A549 (cell line): ENCODE measurements at regions not wholly inside any gene's neighbourhood (a gene's known extent, or its start where the extent isn't known, plus 50 kb on each side); places are given as distances from the start of the nearest gene placed in this dataset.

ENCODE experiments used
- ATAC-seq, 2 experiments: fragments of 200-7000 bp in 1 of 2; fragments of >200 bp in 1 of 2; cut with Nextera tagmentation in 1 of 2; cut with Tn5 transposase in 1 of 2; 3 replicates each; pipeline versions ENCODE4 v1.8.0 to v1.9.1; 2018 to 2020; ENCODE audit warnings: mild to moderate bottlenecking in 1 of 2, moderate library complexity in 1 of 2
- CTCF ChIA-PET: fragments of 300-600 bp; sonication (Branson Sonifier 250); formaldehyde crosslinking; extraction: SDS; loops from one replicate; lab custom pipeline; 2021; ENCODE audit warnings: antibody characterized with exemption, inconsistent platforms; lab: Yijun Ruan, JAX
- POLR2A ChIA-PET: fragments of 350-600 bp; formaldehyde crosslinking; extraction: SDS; loops from one replicate; lab custom pipeline; 2021; ENCODE audit warnings: antibody characterized with exemption, inconsistent platforms; lab: Yijun Ruan, JAX
- DNase-seq, 2 experiments: peaks; one replicate each; pipeline versions ENCODE4 v3.0.0 to v3.0.0-alpha.2; 2011 to 2016; ENCODE audit warnings: low read depth in 1 of 2, low spot score in 1 of 2
- FAIRE-seq: peaks from 2 replicates; lab custom pipeline; 2011; peaks lifted over from hg19 to GRCh38; lab: Jason Lieb, UNC
- H3K27ac ChIP-seq, 2 experiments: fragments of >200 bp; sonication (Bioruptor Twin); formaldehyde crosslinking; 3 replicates each; pipeline ENCODE4 v1.5.1; 2016 to 2017
- H3K4me1 ChIP-seq: fragments of >200 bp; sonication (Bioruptor Twin); formaldehyde crosslinking; 3 replicates; pipeline ENCODE4 v1.6.1; 2016
- H3K4me2 ChIP-seq: fragments of >200 bp; sonication (Bioruptor Twin); formaldehyde crosslinking; 3 replicates; pipeline ENCODE4 v1.6.1; 2016
- H3K4me3 ChIP-seq: fragments of >200 bp; sonication (Bioruptor Twin); formaldehyde crosslinking; 3 replicates; pipeline ENCODE4 v1.5.1; 2016
- H3K9me3 ChIP-seq: fragments of >200 bp; sonication (Bioruptor Twin); formaldehyde crosslinking; 3 replicates; pipeline ENCODE4 v1.6.1; 2016
- CEBPB ChIP-seq, 2 experiments: fragments of >200 bp in 1 of 2; sonication (Bioruptor Twin) in 1 of 2; formaldehyde crosslinking in 1 of 2; IDR thresholded peaks; 2 replicates each; pipeline ENCODE4 v1.6.1; 2012 to 2016
- CHD4 ChIP-seq: fragments of 200-600 bp; sonication (generic); IDR thresholded peaks from 2 replicates; pipeline ENCODE4 v1.6.1; 2016; ENCODE audit warnings: antibody characterized with exemption, mild to moderate bottlenecking, borderline replicate concordance
- CTCF ChIP-seq: fragments of >200 bp; sonication (Bioruptor Twin); formaldehyde crosslinking; IDR thresholded peaks from 3 replicates; pipeline ENCODE4 v1.5.1; 2016
- FOSB ChIP-seq: fragments of 250-450 bp; sonication (Bioruptor Pico); IDR thresholded peaks from 2 replicates; pipeline ENCODE4 v1.5.0; 2020; ENCODE audit warnings: mild to moderate bottlenecking, moderate library complexity
- FOXS1 ChIP-seq: fragments of 250-450 bp; sonication (Bioruptor Pico); IDR thresholded peaks from 2 replicates; pipeline ENCODE4 v1.5.0; 2020; ENCODE audit warnings: mild to moderate bottlenecking, moderate library complexity
- HOXA7 ChIP-seq: fragments of 250-450 bp; sonication (Bioruptor Pico); IDR thresholded peaks from 2 replicates; pipeline ENCODE4 v1.5.0; 2020; ENCODE audit warnings: mild to moderate bottlenecking, moderate library complexity
- HOXB13 ChIP-seq: fragments of 250-450 bp; sonication (Bioruptor Pico); IDR thresholded peaks from 2 replicates; pipeline ENCODE4 v1.5.0; 2020; ENCODE audit warnings: low read depth, mild to moderate bottlenecking, moderate library complexity
- HOXB5 ChIP-seq: fragments of 250-450 bp; sonication (Bioruptor Pico); IDR thresholded peaks from 2 replicates; pipeline ENCODE4 v1.5.0; 2020; ENCODE audit warnings: mild to moderate bottlenecking, moderate library complexity
- JUN ChIP-seq, 2 experiments: fragments of >200 bp; sonication (Bioruptor Twin); formaldehyde crosslinking; IDR thresholded peaks; 2 replicates in 1 of 2; 3 replicates in 1 of 2; pipeline ENCODE4 v1.6.1; 2016 to 2017
- KDM5A ChIP-seq: fragments of 200-600 bp; sonication (generic); IDR thresholded peaks from 2 replicates; pipeline ENCODE4 v1.6.1; 2016; ENCODE audit warnings: antibody characterized with exemption, mild to moderate bottlenecking
- MAFK ChIP-seq: fragments of 450-650 bp; IDR thresholded peaks from 2 replicates; pipeline ENCODE4 v1.6.1; 2014; ENCODE audit not compliant: partially characterized antibody
- MAZ ChIP-seq: fragments of 150-350 bp; IDR thresholded peaks from 2 replicates; pipeline ENCODE4 v1.6.1; 2014; ENCODE audit warnings: antibody characterized with exemption, low read depth, low read length, borderline replicate concordance
- MYC ChIP-seq: IDR thresholded peaks from 2 replicates; pipeline ENCODE4 v1.6.1; 2012; ENCODE audit warnings: mild to moderate bottlenecking, inconsistent platforms, low read length, improper control_type of control experiment, borderline replicate concordance
- NPAS2 ChIP-seq: fragments of 250-450 bp; sonication (Bioruptor Pico); IDR thresholded peaks from 2 replicates; pipeline ENCODE4 v1.8.0; 2022; ENCODE audit warnings: mild to moderate bottlenecking, moderate library complexity, borderline replicate concordance
- NR3C1 ChIP-seq: fragments of >200 bp; sonication (Bioruptor Twin); formaldehyde crosslinking; IDR thresholded peaks from 3 replicates; pipeline ENCODE4 v1.6.1; 2017
- POLR2AphosphoS2 ChIP-seq: conservative IDR thresholded peaks from 2 replicates; pipeline ENCODE4 v1.6.1; 2012; ENCODE audit warnings: low read length, improper control_type of control experiment, inconsistent platforms
- RAD21 ChIP-seq, 2 experiments: fragments of >200 bp in 1 of 2; sonication (Bioruptor Twin) in 1 of 2; formaldehyde crosslinking in 1 of 2; IDR thresholded peaks in 1 of 2; conservative IDR thresholded peaks in 1 of 2; 2 replicates in 1 of 2; 3 replicates in 1 of 2; pipeline ENCODE4 v1.6.1; 2012 to 2018; ENCODE audit warnings: inconsistent platforms in 1 of 2
- REST ChIP-seq: fragments of 200-600 bp; sonication (generic); IDR thresholded peaks from 2 replicates; pipeline ENCODE4 v1.6.1; 2016; ENCODE audit warnings: antibody characterized with exemption, mild to moderate bottlenecking, moderate library complexity
- SREBF2 ChIP-seq: fragments of 450-650 bp; IDR thresholded peaks from 2 replicates; pipeline ENCODE4 v1.6.1; 2014; ENCODE audit warnings: mild to moderate bottlenecking, moderate library complexity
- USF2 ChIP-seq: fragments of 450-650 bp; IDR thresholded peaks from 2 replicates; pipeline ENCODE4 v1.6.1; 2014; ENCODE audit warnings: antibody characterized with exemption
- ZC3H11A ChIP-seq: fragments of 450-650 bp; IDR thresholded peaks from 2 replicates; pipeline ENCODE4 v1.6.1; 2014; ENCODE audit warnings: antibody characterized with exemption, mild to moderate bottlenecking
- WGBS: methylation state at CpG from one replicate; pipeline ENCODE4 v1.1.6; 2017; ENCODE audit errors: missing lambda C conversion rate; 5-methylcytosine and 5-hydroxymethylcytosine counted together
- TF ChIP-seq, protein P1 (sequence below): IDR thresholded peaks from 2 replicates; pipeline ENCODE4 v1.6.1; 2012
- TF ChIP-seq, protein P2 (sequence below): IDR thresholded peaks from 2 replicates; pipeline ENCODE4 v1.6.1; 2012

DNA sequence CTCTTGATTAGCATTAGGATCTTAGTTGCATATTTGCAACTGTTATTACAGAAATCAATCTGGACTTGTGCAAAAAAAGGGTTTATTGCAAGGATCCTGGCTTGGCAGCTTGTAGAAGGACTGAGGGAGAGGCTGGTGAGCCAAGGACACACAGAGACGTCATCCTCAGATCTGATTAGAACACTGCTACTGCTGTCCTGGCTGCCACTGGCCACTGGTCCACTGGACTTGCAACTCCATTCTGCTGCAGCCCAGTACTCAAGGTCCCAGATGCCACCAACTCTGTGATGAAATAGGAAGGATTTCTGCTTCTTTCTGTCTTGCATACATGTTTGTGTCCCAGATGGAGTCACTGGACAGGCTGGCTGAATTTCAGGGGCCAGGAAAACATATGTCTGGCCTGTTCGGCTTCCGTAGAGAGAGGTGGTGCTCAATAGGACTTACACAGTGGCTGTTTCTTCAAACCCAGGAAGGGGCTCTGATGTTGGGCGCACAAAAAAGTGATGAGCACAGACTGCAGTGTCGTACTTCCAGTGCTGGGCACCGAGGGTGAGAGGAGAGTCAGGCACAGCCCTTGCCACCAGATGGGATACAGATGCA lies 68.9 kb upstream of the SH3PXD2B start:
- FAIRE-seq: no peak
- H3K4me2 ChIP-seq: no peak overlapping the region

GRCh38 chr5:172521338-172521932 lies 67.1 kb upstream of the SH3PXD2B start:
- CTCF ChIA-PET: no interaction called here
- 19% methylated on average over 3 of the region's 3 CpGs for WGBS
- no peak for ATAC-seq

More for the DNA sequence above, 68.9 kb upstream of the SH3PXD2B start:
- TF ChIP-seq MAFK: no peak
- no peak for TF ChIP-seq MYC
- TF ChIP-seq JUN (IDR thresholded peaks at IDR 0.05): no peak
- TF ChIP-seq, protein P1, sequence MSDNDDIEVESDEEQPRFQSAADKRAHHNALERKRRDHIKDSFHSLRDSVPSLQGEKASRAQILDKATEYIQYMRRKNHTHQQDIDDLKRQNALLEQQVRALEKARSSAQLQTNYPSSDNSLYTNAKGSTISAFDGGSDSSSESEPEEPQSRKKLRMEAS: no peak
- TF ChIP-seq NPAS2 (CRISPR knock-in tag): no peak
- TF ChIP-seq ZC3H11A: no peak
- TF ChIP-seq CHD4: no peak
- TF ChIP-seq FOXS1 (CRISPR knock-in tag): no peak
- TF ChIP-seq MAZ: no peak
- TF ChIP-seq NR3C1: no peak
- TF ChIP-seq REST: no peak
- TF ChIP-seq HOXA7: no peak
- TF ChIP-seq KDM5A: no peak
- TF ChIP-seq HOXB5 (CRISPR knock-in tag): no peak
- TF ChIP-seq HOXB13: no peak
- TF ChIP-seq FOSB (CRISPR knock-in tag): no peak
- TF ChIP-seq CEBPB (IDR thresholded peaks at IDR 0.05): no peak
- no peak for TF ChIP-seq RAD21 (conservative IDR thresholded peaks at IDR 0.05 in 1 of 2, IDR thresholded peaks at IDR 0.05 in 1 of 2)
- TF ChIP-seq POLR2AphosphoS2: no peak
- Histone ChIP-seq H3K9me3 (peaks cover 22% of the 10 kb centered on the region), H3K4me3 (no peak overlapping the region), H3K4me1 (no peaks in the 10 kb centered on the region), H3K27ac (no peak overlapping the region)
- WGBS: 43% methylated on average over 6 of the region's 6 CpGs
- ChIA-PET POLR2A (no interaction called here), CTCF (interaction anchor here (0.6 kb wide), 1 partner anchor 250 kb away, joined by 4 read pairs; no protein-coding TSS in a partner anchor)
- DNase-seq: no peak
- no peak for ATAC-seq

More at GRCh38 chr5:172521338-172521932, 67.1 kb upstream of the SH3PXD2B start:
- Histone ChIP-seq H3K27ac (no peak overlapping the region), H3K4me3 (no peak overlapping the region), H3K4me1 (no peaks in the 10 kb centered on the region), H3K4me2 (no peak overlapping the region), H3K9me3 (peaks cover 21% of the 10 kb centered on the region)
- DNase-seq: no peak
- POLR2A ChIA-PET: no interaction called here
- TF ChIP-seq SREBF2: no peak
- TF ChIP-seq, protein P2, sequence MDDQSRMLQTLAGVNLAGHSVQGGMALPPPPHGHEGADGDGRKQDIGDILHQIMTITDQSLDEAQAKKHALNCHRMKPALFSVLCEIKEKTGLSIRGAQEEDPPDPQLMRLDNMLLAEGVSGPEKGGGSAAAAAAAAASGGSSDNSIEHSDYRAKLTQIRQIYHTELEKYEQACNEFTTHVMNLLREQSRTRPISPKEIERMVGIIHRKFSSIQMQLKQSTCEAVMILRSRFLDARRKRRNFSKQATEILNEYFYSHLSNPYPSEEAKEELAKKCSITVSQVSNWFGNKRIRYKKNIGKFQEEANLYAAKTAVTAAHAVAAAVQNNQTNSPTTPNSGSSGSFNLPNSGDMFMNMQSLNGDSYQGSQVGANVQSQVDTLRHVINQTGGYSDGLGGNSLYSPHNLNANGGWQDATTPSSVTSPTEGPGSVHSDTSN: no peak
- no peak for TF ChIP-seq KDM5A
- TF ChIP-seq USF2: no peak
- TF ChIP-seq CTCF: no peak
- no peak for TF ChIP-seq REST
- TF ChIP-seq JUN (IDR thresholded peaks at IDR 0.05): no peak
- peak; percentile 68 for TF ChIP-seq MAFK
- FAIRE-seq: no peak
